AG09309 (cell line): ENCODE measurements at regions not wholly inside any gene's neighbourhood (a gene's known extent, or its start where the extent isn't known, plus 50 kb on each side); places are given as distances from the start of the nearest gene placed in this dataset.

Experiments used
- DNase-seq: peaks from one replicate; pipeline ENCODE4 v3.0.0-alpha.2; 2010; ENCODE audit warnings: low read depth
- H3K4me3 ChIP-seq: 2 replicates; pipeline ENCODE4 v1.5.1; 2011; ENCODE audit warnings: mild to moderate bottlenecking, low read depth, low read length, moderate library complexity; ENCODE audit not compliant: control insufficient read depth
- TF ChIP-seq, protein P1 (sequence below): IDR thresholded peaks from 2 replicates; pipeline ENCODE4 v1.5.1; 2011; ENCODE audit warnings: mild to moderate bottlenecking, low read depth, low read length, inconsistent platforms; ENCODE audit not compliant: insufficient read depth, control insufficient read depth; ENCODE audit errors: missing control alignments

DNA sequence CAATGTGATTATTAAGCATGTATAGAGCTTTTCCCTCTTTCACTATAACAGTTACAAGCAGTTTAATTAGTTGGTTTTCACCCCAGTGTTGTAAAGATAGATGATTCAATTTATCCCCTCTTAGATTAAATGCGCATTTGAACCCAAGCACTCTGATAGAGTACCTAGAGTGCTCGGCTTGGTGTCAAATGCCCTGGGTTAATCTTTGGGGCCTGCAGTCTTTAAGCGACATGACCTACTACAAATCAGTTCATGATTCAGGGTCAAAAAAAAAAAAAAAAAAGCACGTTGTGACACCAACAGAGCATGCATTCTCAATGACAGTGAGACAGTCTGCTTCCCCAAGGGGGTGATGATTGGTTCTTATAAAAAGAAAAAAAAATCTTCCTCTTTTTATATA is 375.3 kb downstream of the BRINP1 start:
- no peak for DNase-seq
- H3K4me3 ChIP-seq: no peak overlapping the region
- TF ChIP-seq, protein P1, sequence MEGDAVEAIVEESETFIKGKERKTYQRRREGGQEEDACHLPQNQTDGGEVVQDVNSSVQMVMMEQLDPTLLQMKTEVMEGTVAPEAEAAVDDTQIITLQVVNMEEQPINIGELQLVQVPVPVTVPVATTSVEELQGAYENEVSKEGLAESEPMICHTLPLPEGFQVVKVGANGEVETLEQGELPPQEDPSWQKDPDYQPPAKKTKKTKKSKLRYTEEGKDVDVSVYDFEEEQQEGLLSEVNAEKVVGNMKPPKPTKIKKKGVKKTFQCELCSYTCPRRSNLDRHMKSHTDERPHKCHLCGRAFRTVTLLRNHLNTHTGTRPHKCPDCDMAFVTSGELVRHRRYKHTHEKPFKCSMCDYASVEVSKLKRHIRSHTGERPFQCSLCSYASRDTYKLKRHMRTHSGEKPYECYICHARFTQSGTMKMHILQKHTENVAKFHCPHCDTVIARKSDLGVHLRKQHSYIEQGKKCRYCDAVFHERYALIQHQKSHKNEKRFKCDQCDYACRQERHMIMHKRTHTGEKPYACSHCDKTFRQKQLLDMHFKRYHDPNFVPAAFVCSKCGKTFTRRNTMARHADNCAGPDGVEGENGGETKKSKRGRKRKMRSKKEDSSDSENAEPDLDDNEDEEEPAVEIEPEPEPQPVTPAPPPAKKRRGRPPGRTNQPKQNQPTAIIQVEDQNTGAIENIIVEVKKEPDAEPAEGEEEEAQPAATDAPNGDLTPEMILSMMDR: no peak

DNA sequence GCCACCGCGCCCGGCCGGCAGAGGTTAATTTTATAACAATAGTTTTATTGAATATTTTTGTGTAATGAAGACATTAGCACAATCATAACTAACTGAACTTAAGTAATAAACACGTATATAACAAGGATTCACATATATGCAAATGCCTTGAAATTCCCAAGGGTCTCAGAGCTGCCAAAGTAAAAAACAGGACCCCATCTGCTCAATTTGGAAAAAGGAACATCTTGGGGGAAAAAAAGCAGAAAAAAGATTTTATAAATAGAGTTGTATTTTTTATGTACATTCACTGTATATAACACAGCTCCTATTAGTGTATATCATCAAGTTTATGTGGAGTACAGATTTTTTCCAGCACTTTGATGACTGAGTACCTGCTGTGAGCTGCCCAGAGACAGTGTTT is 366.7 kb downstream of the BRINP1 start:
- no peak overlapping the region for H3K4me3 ChIP-seq
- no peak for DNase-seq
- TF ChIP-seq, protein P1: no peak

DNA sequence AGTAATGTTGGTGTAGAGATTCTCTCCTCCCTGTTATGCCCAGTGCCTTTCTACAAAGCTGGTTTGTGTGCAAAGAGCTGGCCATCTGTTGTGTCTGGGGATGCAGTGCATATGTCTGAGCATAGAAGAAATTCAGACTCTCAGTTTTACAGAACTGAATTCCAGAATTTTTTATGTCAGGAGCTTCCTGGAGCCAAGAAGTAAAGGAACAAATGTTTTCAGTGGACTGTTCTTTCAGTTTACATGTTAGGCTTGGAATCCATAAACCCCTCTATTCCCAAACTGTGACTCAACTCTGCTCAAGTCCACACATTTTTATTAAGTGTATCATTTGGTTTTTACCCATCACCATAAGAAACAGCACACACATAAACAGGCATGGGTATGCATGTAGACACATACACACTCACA is 366.0 kb downstream of the BRINP1 start:
- TF ChIP-seq, protein P1: no peak
- H3K4me3 ChIP-seq: no peak overlapping the region
- DNase-seq: peak; percentile 24

DNA sequence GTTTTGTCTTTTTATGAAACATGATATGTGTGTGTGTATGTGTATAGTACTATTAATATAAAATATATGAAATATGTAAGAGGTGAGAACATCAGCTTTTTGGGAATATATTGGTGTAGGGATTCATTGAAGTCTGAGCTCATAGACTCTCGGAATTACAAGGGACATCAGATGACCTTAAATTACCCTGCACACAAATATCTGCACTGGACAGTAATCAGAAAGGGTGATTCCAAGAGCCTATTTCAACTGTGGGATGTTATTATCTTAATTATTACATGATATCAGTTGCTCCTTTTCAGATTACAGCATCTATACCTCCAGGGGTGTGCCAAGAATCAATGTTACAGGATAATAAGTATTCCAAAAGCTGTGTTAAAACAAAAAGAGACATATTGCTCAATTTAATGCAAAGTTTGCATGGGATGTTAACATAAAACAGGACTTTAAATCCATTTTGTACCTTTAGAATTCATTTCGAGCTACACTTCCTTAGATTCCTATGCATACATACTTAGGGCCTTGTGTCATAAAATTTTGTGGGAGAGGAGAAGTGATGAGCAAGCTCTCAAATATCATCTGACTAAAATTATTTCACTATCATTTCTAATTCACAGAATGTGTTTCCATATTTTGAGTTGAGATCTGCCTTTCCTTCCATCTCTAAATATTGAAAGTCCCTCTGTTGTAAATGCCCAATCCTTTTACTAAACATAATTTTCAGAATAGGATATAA is 365.2 kb downstream of the BRINP1 start:
- TF ChIP-seq, protein P1: no peak
- H3K4me3 ChIP-seq: no peak overlapping the region
- no peak for DNase-seq

DNA sequence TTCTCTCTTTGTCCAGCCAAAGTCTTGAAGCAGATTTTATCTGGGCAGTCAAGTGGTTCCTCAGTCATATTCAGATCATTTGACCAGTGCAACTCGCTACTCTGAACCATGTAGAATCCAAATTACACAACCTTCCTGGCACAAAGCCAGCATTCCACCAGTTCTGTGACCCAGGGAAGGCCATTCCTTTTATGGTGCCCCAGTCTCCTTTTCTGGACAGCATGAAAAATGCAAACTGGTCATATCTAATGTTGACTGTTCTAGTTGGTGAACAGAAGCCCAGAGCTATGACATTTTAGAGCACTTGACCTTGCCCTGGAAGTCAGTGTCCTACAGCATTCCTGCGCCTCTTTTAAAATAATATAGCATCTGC is 364.6 kb downstream of the BRINP1 start:
- TF ChIP-seq, protein P1: no peak
- peak; percentile 35 for DNase-seq
- H3K4me3 ChIP-seq: no peak overlapping the region

DNA sequence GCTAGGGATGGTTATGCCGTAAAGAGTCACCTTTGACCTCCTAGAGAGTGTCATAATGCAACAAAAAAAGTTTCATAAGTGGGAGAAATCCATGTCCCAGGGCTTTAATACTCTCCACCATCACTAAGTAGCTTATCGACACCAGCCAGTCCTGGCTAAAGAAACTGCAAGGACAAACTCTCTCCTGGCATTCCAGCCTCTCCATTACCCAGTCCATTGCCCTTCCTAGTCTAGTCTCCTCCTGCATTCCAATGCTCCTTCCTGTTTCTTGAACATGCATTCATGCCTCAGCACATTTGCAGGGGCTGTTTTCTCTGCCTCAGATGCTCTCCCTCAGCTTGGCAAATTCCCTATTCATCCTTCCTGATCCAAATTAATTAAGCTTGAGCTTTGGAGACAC is 364.1 kb downstream of the BRINP1 start:
- DNase-seq: no peak
- TF ChIP-seq, protein P1: no peak
- no peak overlapping the region for H3K4me3 ChIP-seq
